Epithelial cell of proximal tubule (primary cell): ENCODE measurements at regions not wholly inside any gene's neighbourhood (a gene's known extent, or its start where the extent isn't known, plus 50 kb on each side); places are given as distances from the start of the nearest gene placed in this dataset.

Experiments used
- DNase-seq: peaks from one replicate; pipeline ENCODE4 v3.0.0-alpha.2; 2011; ENCODE audit warnings: low read depth
- H3K4me3 ChIP-seq: 2 replicates; pipeline ENCODE4 v1.5.1; 2011; ENCODE audit warnings: low read depth, mild to moderate bottlenecking, low read length
- CTCF ChIP-seq: conservative IDR thresholded peaks from 2 replicates; pipeline ENCODE4 v1.5.1; 2012; ENCODE audit warnings: low read depth, mild to moderate bottlenecking, low read length

GRCh38 chr5:100723229-100723628 is 179.9 kb downstream of the ST8SIA4 start:
- H3K4me3 ChIP-seq = no peak overlapping the region
- no peak for TF ChIP-seq CTCF
- no peak for DNase-seq

- no peak for DNase-seq
- no peak for TF ChIP-seq CTCF
- no peak overlapping the region for H3K4me3 ChIP-seq
Measured at GRCh38 chr5:100726116-100726515, 177.0 kb downstream of the ST8SIA4 start.

- no peak for DNase-seq
- H3K4me3 ChIP-seq = no peak overlapping the region
- no peak for TF ChIP-seq CTCF
Measured at GRCh38 chr5:100731768-100732167, 171.3 kb downstream of the ST8SIA4 start.

GRCh38 chr5:100746730-100747129 is 156.4 kb downstream of the ST8SIA4 start:
- TF ChIP-seq CTCF = no peak
- no peak overlapping the region for H3K4me3 ChIP-seq
- DNase-seq = no peak

GRCh38 chr5:100749771-100750284 is 153.3 kb downstream of the ST8SIA4 start:
- no peak for DNase-seq
- no peak overlapping the region for H3K4me3 ChIP-seq
- no peak for TF ChIP-seq CTCF

- no peak overlapping the region for H3K4me3 ChIP-seq
- DNase-seq = no peak
- TF ChIP-seq CTCF = no peak
Measured at GRCh38 chr5:100755435-100755834, 147.6 kb downstream of the ST8SIA4 start.
